ENCODE measurements at regions not wholly inside any gene's neighbourhood (a gene's known extent, or its start where the extent isn't known, plus 50 kb on each side); places are given as distances from the start of the nearest gene placed in this dataset.

- Histone ChIP-seq H3K36me3 (no peaks in the 10 kb centered on the region), H3K4me1 (peaks cover 38 to 48% (median 43%) of the 10 kb centered on the region in 4 donors), H3K4me3 (peak overlapping the region in 3 of 4 donors; percentile 6 to 38 (median 29)), H3K27me3 (no peaks in the 10 kb centered on the region), H3K9me3 (no peaks in the 10 kb centered on the region), H3K27ac (peak overlapping the region; percentile 83 to 94 (median 90))
- DNase-seq: peak; percentile 44 to 47
- peak; percentile 0 to 71 for ATAC-seq (ENCODE audit: low FRiP score in 2 of 2)
- 9 to 15% methylated on average over 12 to 17 of the region's 17 CpGs for WGBS, 2 donors
- TF ChIP-seq POLR2AphosphoS5 (IDR thresholded peaks at IDR 0.05) (peak; percentile 61 to 91), CTCF (IDR thresholded peaks at IDR 0.05) (peak in 2 of 6 experiments; percentile 6), POLR2A (IDR thresholded peaks at IDR 0.05) (peak in 2 of 4 donors; percentile 16 to 56), EP300 (IDR thresholded peaks at IDR 0.05) (peak; percentile 69 to 98 (median 95))
Observed at GRCh38 chr12:124713436-124714082, 146.1 kb upstream of the NCOR2 start.

GRCh38 chr12:124713041-124713435 lies 145.6 kb upstream of the NCOR2 start:
- WGBS, 2 donors: 34 to 59% methylated on average over 13 to 14 of the region's 14 CpGs
- TF ChIP-seq EP300 (IDR thresholded peaks at IDR 0.05) (peak in 3 of 4 donors; percentile 71 to 93 (median 90)), POLR2A (IDR thresholded peaks at IDR 0.05) (peak in 1 of 4 donors; percentile 43), CTCF (IDR thresholded peaks at IDR 0.05) (no peak), POLR2AphosphoS5 (IDR thresholded peaks at IDR 0.05) (peak; percentile 62 to 71)
- H3K9me3 ChIP-seq: no peaks in the 10 kb centered on the region
- no peaks in the 10 kb centered on the region for H3K27me3 ChIP-seq
- H3K4me1 ChIP-seq: peaks cover 38 to 48% (median 43%) of the 10 kb centered on the region in 4 donors
- ATAC-seq (ENCODE audit: low FRiP score in 2 of 2) (peak; percentile 3 to 79), DNase-seq (peak in 1 of 2 donors; percentile 79)
- H3K36me3 ChIP-seq: no peaks in the 10 kb centered on the region
- H3K4me3 ChIP-seq: peak overlapping the region in 3 of 4 donors; percentile 6 to 38 (median 29)
- H3K27ac ChIP-seq: peak overlapping the region; percentile 83 to 94 (median 90)

- WGBS, 2 donors: 83 to 90% methylated on average over 11 of the region's 11 CpGs
- no peak overlapping the region for H3K27ac ChIP-seq
- H3K4me3 ChIP-seq: no peak overlapping the region
- no peaks in the 10 kb centered on the region for H3K27me3 ChIP-seq
- no peaks in the 10 kb centered on the region for H3K36me3 ChIP-seq
- DNase-seq (no peak), ATAC-seq (ENCODE audit: low FRiP score in 2 of 2) (no peak)
- H3K9me3 ChIP-seq: peaks cover 0 to 3% (median 0%) of the 10 kb centered on the region in 4 donors
- H3K4me1 ChIP-seq: peaks cover 28 to 39% (median 35%) of the 10 kb centered on the region in 4 donors
- TF ChIP-seq POLR2AphosphoS5 (IDR thresholded peaks at IDR 0.05): no peak
- no peak for TF ChIP-seq CTCF (IDR thresholded peaks at IDR 0.05)
- no peak for TF ChIP-seq POLR2A (IDR thresholded peaks at IDR 0.05)
- TF ChIP-seq EP300 (IDR thresholded peaks at IDR 0.05): no peak
Observed at GRCh38 chr12:124711344-124711743, 143.9 kb upstream of the NCOR2 start.

- WGBS, 2 donors: 59 to 82% methylated on average over 6 to 8 of the region's 8 CpGs
- no peak overlapping the region for H3K4me3 ChIP-seq
- H3K36me3 ChIP-seq: no peaks in the 10 kb centered on the region
- H3K27me3 ChIP-seq: no peaks in the 10 kb centered on the region
- DNase-seq (peak in 1 of 2 donors; percentile 82), ATAC-seq (ENCODE audit: low FRiP score in 2 of 2) (peak in 1 of 2 donors; percentile 69)
- peaks cover 26 to 39% (median 27%) of the 10 kb centered on the region in 4 donors for H3K4me1 ChIP-seq
- peaks cover 0 to 3% (median 0%) of the 10 kb centered on the region in 4 donors for H3K9me3 ChIP-seq
- TF ChIP-seq EP300 (IDR thresholded peaks at IDR 0.05): peak in 1 of 4 donors; percentile 42
- TF ChIP-seq POLR2AphosphoS5 (IDR thresholded peaks at IDR 0.05): no peak
- TF ChIP-seq POLR2A (IDR thresholded peaks at IDR 0.05): peak in 1 of 4 donors; percentile 44
- no peak for TF ChIP-seq CTCF (IDR thresholded peaks at IDR 0.05)
- peak overlapping the region in 3 of 4 donors; percentile 65 to 83 (median 77) for H3K27ac ChIP-seq
Observed at GRCh38 chr12:124709722-124710687, 142.6 kb upstream of the NCOR2 start.

Data from upper lobe of left lung (tissue), 6 donors.